GM21423 (cell line): ENCODE measurements at regions not wholly inside any gene's neighbourhood (a gene's known extent, or its start where the extent isn't known, plus 50 kb on each side); places are given as distances from the start of the nearest gene placed in this dataset.

Experiments
- ATAC-seq: cut with Tn5 transposase; IDR thresholded peaks from one replicate; pipeline ENCODE4 v1.9.1; 2021; ENCODE audit warnings: mild to moderate bottlenecking, moderate library complexity; ENCODE audit not compliant: unreplicated experiment

DNA sequence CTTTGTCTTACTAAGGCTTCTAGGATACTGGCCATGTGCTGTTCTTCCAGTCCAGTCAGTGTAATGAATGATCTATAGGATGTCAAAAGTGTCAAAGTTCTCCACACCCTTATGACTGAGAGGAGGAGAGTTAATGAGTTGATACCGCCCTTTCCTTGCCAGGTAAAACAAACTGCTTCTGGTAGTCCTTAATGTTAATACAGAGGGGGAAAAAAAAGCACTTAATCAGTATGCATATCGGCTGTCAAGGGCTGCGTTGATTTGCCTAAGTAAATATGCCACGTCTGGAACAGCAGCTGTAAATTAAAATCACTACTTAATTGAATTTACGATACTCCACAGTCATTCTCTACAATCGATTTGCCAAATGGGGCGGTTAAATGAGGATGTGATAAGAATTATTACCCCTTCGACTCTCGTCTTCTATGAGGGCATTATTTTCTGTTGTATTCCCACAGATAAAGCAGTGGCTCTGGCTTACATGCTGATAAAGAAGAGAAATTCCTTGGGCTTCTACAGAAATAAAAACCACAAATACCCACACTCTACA, 416.0 kb downstream of the KCNH5 start:
- no peak for ATAC-seq

DNA sequence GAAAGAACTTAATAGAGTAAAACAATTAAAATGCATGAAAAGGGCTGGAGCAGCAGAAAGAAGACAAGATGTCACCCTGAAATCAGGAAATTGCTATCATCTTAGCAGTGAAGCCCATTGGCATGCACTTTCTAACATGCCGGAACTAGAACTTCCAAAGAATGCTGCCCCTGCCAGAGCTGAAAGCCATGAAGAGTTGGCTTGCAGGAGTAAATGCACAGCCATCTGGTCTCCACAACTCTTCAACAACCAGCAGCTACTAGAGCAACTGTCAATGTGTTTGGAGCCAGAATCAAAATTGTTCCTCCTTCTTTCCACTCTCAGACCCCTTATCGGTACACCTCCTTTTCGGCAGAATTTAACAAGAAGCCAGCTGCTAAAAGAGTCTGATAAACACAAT, 414.1 kb downstream of the KCNH5 start:
- ATAC-seq: no peak

DNA sequence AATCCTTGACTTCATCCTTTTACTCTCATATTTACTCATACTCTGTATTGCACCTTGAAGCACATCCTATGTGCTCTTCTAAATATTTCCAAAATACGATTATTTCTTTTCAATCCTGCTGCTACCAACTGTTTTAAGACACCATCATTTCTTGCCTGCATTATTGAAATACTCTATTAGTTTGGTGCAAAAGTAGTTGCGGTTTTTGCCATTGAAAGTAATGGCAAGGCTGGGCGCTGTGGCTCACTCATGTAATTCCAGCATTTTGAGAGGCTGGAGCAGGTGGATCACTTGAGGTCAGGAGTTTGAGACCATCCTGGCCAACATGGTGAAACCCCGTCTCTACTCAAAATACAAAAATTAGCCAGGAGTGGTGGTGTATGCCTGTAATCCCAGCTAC, 412.5 kb downstream of the KCNH5 start:
- no peak for ATAC-seq

DNA sequence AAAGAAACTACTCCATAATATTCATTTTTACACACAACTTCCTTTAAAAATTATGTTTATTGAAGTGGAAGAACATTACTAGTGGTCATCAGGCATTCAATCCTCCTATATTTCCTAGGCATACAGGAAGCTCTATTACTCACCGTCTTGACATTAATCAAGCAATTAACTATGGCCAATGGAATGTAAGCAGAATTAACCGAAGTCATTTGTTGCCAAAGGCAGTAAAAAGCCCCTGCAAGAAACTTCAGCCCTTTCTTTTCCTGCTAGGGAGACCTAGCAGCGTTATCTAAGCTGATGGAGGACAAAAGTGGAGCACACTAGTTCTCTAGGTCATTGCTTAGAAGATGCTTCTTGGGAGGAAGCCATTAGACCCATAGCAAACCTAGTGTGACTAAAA, 399.6 kb downstream of the KCNH5 start:
- no peak for ATAC-seq
